ACC112 (cell line): ENCODE measurements at regions not wholly inside any gene's neighbourhood (a gene's known extent, or its start where the extent isn't known, plus 50 kb on each side); places are given as distances from the start of the nearest gene placed in this dataset.

Experiments used
- H2AFZ ChIP-seq: fragments of 200-600 bp; sonication (generic); one replicate; pipeline ENCODE4 v1.6.0; 2017; ENCODE audit warnings: antibody characterized with exemption, low read length; ENCODE audit not compliant: unreplicated experiment
- H3K27ac ChIP-seq: fragments of 200-600 bp; sonication (generic); 2 replicates; pipeline ENCODE4 v1.5.1; 2014; ENCODE audit warnings: low read depth, mild to moderate bottlenecking, antibody characterized with exemption, low read length, moderate library complexity
- H3K27me3 ChIP-seq: fragments of 200-600 bp; sonication (generic); 2 replicates; pipeline ENCODE4 v1.6.1; 2014; ENCODE audit warnings: mild to moderate bottlenecking, antibody characterized with exemption, low read length, moderate library complexity, mixed read lengths; ENCODE audit not compliant: insufficient read depth
- H3K36me3 ChIP-seq: fragments of 200-600 bp; sonication (generic); 2 replicates; pipeline ENCODE4 v1.6.1; 2016; ENCODE audit warnings: mild to moderate bottlenecking, antibody characterized with exemption, low read length, moderate library complexity, mixed read lengths; ENCODE audit not compliant: insufficient read depth
- H3K4me1 ChIP-seq: fragments of 200-600 bp; sonication (generic); one replicate; pipeline ENCODE4 v1.6.1; 2016; ENCODE audit warnings: low read length, mixed read lengths; ENCODE audit not compliant: insufficient read depth, unreplicated experiment, control insufficient read depth
- H3K4me3 ChIP-seq: fragments of 200-600 bp; sonication (generic); 2 replicates; pipeline ENCODE4 v1.5.1; 2014; ENCODE audit warnings: mild to moderate bottlenecking, low read depth, low read length
- H3K79me2 ChIP-seq: fragments of 200-600 bp; sonication (generic); one replicate; pipeline ENCODE4 v1.6.0; 2016; ENCODE audit warnings: low read length; ENCODE audit not compliant: control insufficient read depth, unreplicated experiment, insufficient read depth

DNA sequence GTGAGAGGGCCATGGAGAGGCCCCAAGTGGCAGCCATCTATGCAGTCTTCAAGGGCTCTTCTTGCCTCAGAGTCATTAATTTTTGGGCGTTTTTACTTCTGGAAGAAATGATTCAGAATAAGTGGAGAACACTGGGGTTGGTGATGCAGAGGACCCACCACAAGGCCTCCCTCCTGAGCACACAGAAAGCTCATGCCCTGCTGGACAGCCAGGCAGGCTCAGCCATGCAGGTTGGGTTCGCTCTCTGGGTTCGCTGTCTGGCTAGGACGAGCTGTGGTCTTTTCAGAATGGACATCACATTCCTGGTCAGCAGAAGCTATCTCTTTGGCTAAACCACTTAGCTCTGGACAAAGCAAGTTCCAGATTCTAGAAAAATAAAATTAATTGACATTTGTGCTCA is 480.8 kb downstream of the RPS24 start:
- Histone ChIP-seq H3K4me1 (no peaks in the 10 kb centered on the region), H3K27ac (no peak overlapping the region), H3K36me3 (no peaks in the 10 kb centered on the region), H2AFZ (no peak overlapping the region), H3K4me3 (no peak overlapping the region), H3K79me2 (no peaks in the 10 kb centered on the region), H3K27me3 (peaks cover 51% of the 10 kb centered on the region)

DNA sequence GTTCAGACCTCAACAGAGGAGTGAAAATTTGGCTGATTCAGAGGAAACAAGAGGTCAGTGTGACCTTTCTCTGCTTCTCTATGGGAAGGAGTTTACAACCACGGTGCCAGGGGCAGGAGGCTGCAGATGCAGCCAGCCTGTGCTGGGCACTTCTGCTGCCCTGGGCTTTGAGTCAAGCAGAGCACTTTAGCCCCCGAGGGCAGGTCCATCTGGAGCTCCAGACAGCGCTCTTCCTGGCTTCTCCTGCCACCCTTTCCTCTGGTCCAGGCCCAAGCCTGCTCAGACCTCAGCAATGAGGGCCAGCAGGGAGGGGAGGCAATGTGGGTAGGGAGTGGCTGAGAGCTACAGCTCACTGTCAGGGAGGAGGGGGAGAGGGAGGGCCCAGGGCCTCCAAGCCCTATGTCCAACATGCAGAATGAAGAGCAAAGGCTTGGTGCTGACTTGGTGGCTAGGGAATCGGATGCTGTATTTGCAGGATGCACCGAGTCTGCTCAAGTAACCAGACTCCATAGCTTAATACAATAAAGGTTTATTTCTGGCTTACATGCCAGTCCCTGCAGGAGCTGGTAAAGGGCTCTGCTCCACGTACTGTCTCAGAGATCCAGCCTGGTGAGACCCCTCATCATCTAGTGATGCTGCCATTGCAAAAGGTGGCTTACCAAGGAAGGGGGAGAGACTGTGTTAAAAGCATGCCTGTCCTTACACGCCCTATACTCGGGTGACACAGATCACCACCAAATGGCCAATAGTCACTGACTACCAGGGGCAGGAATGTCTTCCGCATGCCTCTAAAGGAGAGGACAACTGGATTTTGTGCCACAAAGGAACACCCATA is 481.6 kb downstream of the RPS24 start:
- no peaks in the 10 kb centered on the region for H3K4me1 ChIP-seq
- no peaks in the 10 kb centered on the region for H3K36me3 ChIP-seq
- H3K27me3 ChIP-seq: peaks cover 43% of the 10 kb centered on the region
- no peak overlapping the region for H3K27ac ChIP-seq
- H2AFZ ChIP-seq: no peak overlapping the region
- H3K79me2 ChIP-seq: no peaks in the 10 kb centered on the region
- H3K4me3 ChIP-seq: no peak overlapping the region

DNA sequence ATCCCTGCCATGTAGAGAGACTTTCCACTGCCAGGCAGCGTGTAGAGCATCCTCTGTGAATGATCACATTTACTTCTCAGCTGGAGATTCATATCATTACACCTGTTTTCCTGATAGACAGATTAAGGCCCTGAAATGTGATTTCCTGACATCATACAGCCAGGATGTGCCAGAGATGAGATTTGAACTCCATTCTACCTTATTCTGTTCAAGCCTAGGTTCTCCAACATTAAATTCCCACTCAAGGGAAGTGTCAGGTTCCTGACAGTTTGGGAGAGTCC is 482.1 kb downstream of the RPS24 start:
- Histone ChIP-seq H3K27ac (no peak overlapping the region), H3K79me2 (no peaks in the 10 kb centered on the region), H3K4me1 (no peaks in the 10 kb centered on the region), H3K36me3 (no peaks in the 10 kb centered on the region), H3K27me3 (peaks cover 39% of the 10 kb centered on the region), H2AFZ (no peak overlapping the region), H3K4me3 (no peak overlapping the region)

DNA sequence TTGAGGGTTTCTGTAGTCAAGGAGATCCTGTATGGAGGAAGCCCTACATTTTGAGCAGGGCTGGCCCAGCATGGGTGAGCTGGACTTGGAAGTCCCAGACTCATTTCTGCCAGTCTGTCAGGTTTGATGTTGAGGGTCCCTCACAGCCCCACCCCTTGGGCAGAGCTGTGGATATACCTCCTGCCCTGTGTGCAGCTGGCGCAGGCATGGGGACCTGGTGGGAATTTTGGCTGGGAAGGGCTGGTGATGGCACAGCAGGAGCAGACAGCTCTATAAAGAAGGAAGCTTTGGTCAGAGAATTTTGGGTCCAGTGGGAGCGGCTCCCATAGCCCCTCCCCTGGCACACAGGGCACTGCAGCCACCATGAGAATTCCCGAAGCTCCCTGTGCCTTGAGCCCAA is 482.6 kb downstream of the RPS24 start:
- H3K36me3 ChIP-seq: no peaks in the 10 kb centered on the region
- no peak overlapping the region for H3K27ac ChIP-seq
- H3K79me2 ChIP-seq: no peaks in the 10 kb centered on the region
- peaks cover 39% of the 10 kb centered on the region for H3K27me3 ChIP-seq
- no peak overlapping the region for H2AFZ ChIP-seq
- no peak overlapping the region for H3K4me3 ChIP-seq
- H3K4me1 ChIP-seq: no peaks in the 10 kb centered on the region

DNA sequence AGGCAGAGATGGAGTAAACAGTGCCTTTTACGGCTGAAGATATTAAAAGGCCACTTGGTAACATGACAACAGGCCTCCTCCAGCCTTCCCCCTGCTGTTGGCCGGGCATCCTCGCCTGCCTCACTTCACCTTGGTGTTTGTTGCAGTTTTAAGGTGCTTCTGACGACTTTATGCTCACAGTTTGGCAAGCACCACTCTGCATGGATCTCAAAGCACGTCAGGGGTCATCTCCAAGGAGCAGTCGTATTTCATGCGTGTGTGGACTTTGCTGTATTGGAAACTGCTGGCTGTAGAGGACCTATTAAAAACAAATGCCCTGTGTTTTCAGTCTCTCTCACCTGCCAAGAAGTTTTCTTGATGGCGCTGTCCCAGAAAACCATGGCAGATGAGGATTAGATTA is 483.1 kb downstream of the RPS24 start:
- Histone ChIP-seq H3K27ac (no peak overlapping the region), H3K36me3 (no peaks in the 10 kb centered on the region), H3K4me3 (no peak overlapping the region), H2AFZ (no peak overlapping the region), H3K4me1 (no peaks in the 10 kb centered on the region), H3K79me2 (no peaks in the 10 kb centered on the region), H3K27me3 (peaks cover 39% of the 10 kb centered on the region)

DNA sequence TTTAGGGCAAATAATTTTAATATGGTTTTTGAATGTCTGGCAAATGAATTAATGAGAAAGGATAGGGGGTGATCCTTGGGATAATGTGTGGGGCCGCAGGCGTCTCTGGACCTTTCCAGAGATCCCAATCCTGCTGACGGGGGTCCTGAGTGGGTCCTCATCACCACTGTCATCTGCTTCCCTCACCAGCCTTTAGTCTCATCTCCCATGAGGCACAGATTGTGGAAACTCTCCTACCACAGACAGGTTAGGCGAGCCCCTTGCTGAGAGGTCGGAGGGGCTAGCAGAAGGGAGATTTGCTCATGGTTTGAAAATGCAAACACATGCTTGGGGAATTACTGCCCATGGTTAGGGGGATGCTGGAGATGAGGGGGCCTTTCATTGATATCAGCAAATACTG is 484.6 kb downstream of the RPS24 start:
- Histone ChIP-seq H3K4me1 (no peaks in the 10 kb centered on the region), H3K27me3 (peaks cover 36% of the 10 kb centered on the region), H3K79me2 (no peaks in the 10 kb centered on the region), H3K27ac (no peak overlapping the region), H3K36me3 (no peaks in the 10 kb centered on the region), H2AFZ (no peak overlapping the region), H3K4me3 (no peak overlapping the region)

DNA sequence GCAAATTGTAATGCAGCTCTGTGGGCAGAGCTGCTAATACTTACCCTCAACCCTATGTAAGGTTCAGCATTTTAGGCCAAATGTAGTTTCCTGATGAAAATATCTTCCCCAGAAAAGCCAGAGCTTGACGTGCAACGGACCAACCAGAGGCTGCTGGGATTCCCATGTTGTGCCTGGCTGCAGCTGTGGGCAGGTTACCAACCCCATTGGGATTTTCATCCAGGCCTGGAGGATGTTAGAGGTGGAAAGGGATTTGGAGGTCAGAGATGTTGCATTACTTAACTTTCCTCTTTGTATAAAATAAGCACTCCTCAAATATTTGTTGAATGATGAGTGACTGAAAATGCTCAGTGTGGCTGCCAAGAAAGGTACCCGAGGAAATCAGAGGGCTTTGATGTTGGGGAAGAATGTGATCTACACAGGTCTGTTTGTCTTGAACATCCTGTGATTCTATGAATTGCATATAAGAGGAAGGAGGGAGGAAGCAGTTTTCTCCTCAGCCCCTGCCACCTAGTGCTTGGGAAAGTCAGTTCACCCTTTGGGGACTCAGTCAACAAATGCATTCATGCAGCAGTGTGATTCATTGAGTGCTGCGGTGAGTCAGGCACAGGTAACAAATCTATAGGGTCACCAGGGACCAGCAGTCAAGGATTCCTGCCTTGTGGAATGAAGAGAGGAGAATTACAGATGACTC is 487.2 kb downstream of the RPS24 start:
- Histone ChIP-seq H2AFZ (no peak overlapping the region), H3K27ac (no peak overlapping the region), H3K4me3 (no peak overlapping the region), H3K27me3 (peaks cover 44% of the 10 kb centered on the region), H3K79me2 (no peaks in the 10 kb centered on the region), H3K36me3 (no peaks in the 10 kb centered on the region), H3K4me1 (no peaks in the 10 kb centered on the region)

DNA sequence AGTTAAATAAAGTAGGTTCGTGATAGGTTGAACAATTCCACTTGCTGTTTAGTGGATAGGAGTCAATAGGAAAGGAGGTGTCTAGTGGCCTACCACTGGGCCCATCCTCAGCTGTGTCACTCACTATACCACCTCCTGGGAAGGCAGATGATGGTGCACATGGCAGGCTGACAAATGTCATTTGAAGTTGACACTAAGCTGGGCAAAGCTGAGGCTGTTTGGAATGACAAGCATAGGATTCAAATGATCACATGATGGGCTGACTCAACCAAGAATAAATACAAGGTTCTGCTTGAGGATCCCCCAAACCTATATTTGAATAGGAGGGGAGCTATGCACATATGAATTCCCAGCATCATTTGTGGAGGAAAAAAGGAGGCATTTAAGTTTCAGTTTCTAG is 489.8 kb downstream of the RPS24 start:
- H3K27me3 ChIP-seq: peaks cover 31% of the 10 kb centered on the region
- no peak overlapping the region for H3K27ac ChIP-seq
- no peak overlapping the region for H3K4me3 ChIP-seq
- H3K79me2 ChIP-seq: no peaks in the 10 kb centered on the region
- H3K4me1 ChIP-seq: no peaks in the 10 kb centered on the region
- H2AFZ ChIP-seq: no peak overlapping the region
- no peaks in the 10 kb centered on the region for H3K36me3 ChIP-seq

DNA sequence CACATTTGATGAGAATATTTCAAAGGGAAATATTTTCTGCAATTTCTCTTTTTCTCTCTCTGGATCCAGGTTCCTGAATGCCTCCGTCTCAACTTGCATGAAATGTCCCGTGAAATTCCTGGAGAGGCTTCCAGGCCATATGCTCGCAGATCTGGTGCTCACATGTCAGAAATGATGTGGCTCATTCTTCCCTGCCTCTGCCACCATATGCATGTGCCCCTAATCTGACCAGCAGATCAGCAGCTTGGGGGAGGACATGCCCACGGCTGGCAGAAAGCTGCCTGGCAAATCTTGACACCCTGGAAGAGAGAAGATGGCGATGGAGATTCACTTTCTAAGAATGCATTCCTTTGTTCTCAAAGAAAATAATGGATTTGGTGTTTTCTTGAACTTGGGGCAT is 490.7 kb downstream of the RPS24 start:
- Histone ChIP-seq H3K27ac (no peak overlapping the region), H3K36me3 (no peaks in the 10 kb centered on the region), H3K27me3 (peaks cover 26% of the 10 kb centered on the region)

DNA sequence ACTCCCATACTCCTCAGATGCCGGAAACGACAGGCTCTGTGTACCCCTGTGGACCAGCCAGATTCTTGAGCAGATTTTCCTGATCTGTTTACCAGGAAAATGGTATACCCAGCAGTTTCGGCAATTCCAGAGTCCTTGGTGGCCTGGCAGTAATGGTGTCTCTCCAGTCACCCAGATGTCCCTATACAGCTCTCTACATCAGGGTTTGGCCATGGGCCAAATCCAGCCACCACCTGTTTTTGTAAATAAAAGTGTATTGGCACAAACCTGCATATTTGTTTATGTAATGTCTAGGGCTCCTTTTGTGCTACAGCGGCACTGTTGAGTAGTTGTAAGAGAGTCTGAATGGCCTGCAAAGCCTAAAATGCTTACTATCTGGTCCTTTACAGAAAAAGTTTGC is 491.3 kb downstream of the RPS24 start:
- no peak overlapping the region for H3K4me3 ChIP-seq
- no peak overlapping the region for H3K27ac ChIP-seq
- H3K79me2 ChIP-seq: no peaks in the 10 kb centered on the region
- H2AFZ ChIP-seq: no peak overlapping the region
- H3K27me3 ChIP-seq: peaks cover 31% of the 10 kb centered on the region; the same call in 1 of the 2 replicates
- no peaks in the 10 kb centered on the region for H3K36me3 ChIP-seq
- H3K4me1 ChIP-seq: no peaks in the 10 kb centered on the region

More for the DNA sequence above, 490.7 kb downstream of the RPS24 start:
- Histone ChIP-seq H2AFZ (no peak overlapping the region), H3K79me2 (no peaks in the 10 kb centered on the region), H3K4me3 (no peak overlapping the region), H3K4me1 (no peaks in the 10 kb centered on the region)

DNA sequence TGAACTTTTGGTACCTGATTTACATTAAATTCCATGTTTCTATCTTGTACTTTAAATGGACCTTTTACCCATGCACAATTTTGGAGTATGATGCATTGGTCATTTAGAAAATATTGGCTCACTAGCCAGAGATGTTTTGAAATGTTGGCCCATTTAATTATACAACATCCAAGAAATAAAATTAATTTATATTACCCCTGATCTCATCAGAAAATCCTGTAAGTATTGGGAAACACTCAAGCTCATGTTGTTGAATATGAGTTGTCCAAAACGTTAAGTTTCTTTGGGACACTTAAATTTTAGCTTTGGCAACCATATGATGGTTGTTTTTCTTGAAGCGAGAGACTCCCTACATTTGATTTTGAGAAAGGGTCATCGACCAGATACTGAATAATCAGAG is 492.7 kb downstream of the RPS24 start:
- H3K4me3 ChIP-seq: no peak overlapping the region
- no peaks in the 10 kb centered on the region for H3K4me1 ChIP-seq
- H3K79me2 ChIP-seq: no peaks in the 10 kb centered on the region
- no peaks in the 10 kb centered on the region for H3K36me3 ChIP-seq
- no peak overlapping the region for H2AFZ ChIP-seq
- H3K27ac ChIP-seq: no peak overlapping the region
- peaks cover 44% of the 10 kb centered on the region; the same call in 1 of the 2 replicates for H3K27me3 ChIP-seq
